OCI-LY7 (cell line): ENCODE measurements at regions not wholly inside any gene's neighbourhood (a gene's known extent, or its start where the extent isn't known, plus 50 kb on each side); places are given as distances from the start of the nearest gene placed in this dataset.

ENCODE experiments used
- BruUV-seq: library from RNA; stranded (reverse); fragments of 400-500 nt; replicated peaks from 2 replicates; lab custom pipeline; 2021; lab: Mats Ljungman, UMichigan
- CTCF ChIA-PET: fragments of 300-600 bp; sonication (Branson Sonifier 250); formaldehyde crosslinking; loops from one replicate; lab custom pipeline; 2022; ENCODE audit warnings: antibody characterized with exemption; ENCODE audit not compliant: unreplicated experiment; lab: Charles Lee
- POLR2A ChIA-PET: fragments of 300-600 bp; sonication (Branson Sonifier 250); formaldehyde crosslinking; loops from one replicate; lab custom pipeline; 2022; ENCODE audit warnings: antibody characterized with exemption; lab: Charles Lee
- DNase-seq: peaks from one replicate; pipeline ENCODE4 v3.0.0-alpha.2; 2015; ENCODE audit warnings: low spot score
- H2AFZ ChIP-seq: fragments of 200-600 bp; sonication (generic), shearing (Covaris generic); 2 replicates; pipeline ENCODE4 v1.6.1; 2014; ENCODE audit warnings: mild to moderate bottlenecking, antibody characterized with exemption, low read length, moderate library complexity
- H3K27ac ChIP-seq: fragments of 200-600 bp; sonication (generic); 2 replicates; pipeline ENCODE4 v1.5.1; 2014; ENCODE audit warnings: mixed run types, low read depth, mild to moderate bottlenecking, moderate library complexity, low read length, inconsistent platforms; ENCODE audit not compliant: poor library complexity, severe bottlenecking
- H3K36me3 ChIP-seq: fragments of 200-600 bp; sonication (generic); 2 replicates; pipeline ENCODE4 v1.6.1; 2014; ENCODE audit warnings: mild to moderate bottlenecking, antibody characterized with exemption, low read length, moderate library complexity, mixed read lengths; ENCODE audit not compliant: insufficient read depth
- H3K4me1 ChIP-seq: fragments of 200-600 bp; sonication (generic); 2 replicates; pipeline ENCODE4 v1.5.1; 2014; ENCODE audit warnings: mild to moderate bottlenecking, low read length; ENCODE audit not compliant: insufficient read depth, poor library complexity, severe bottlenecking
- H3K4me2 ChIP-seq: fragments of 200-600 bp; sonication (generic); 2 replicates; pipeline ENCODE4 v1.6.1; 2014; ENCODE audit warnings: mild to moderate bottlenecking, low read length
- H3K4me3 ChIP-seq: fragments of 200-600 bp; sonication (generic); 2 replicates; pipeline ENCODE4 v1.5.1; 2014; ENCODE audit warnings: mild to moderate bottlenecking, low read depth, low read length; ENCODE audit not compliant: poor library complexity, severe bottlenecking
- H3K79me2 ChIP-seq: fragments of 200-600 bp; sonication (generic); 2 replicates; pipeline ENCODE4 v1.6.1; 2016; ENCODE audit warnings: low read depth, mild to moderate bottlenecking, low read length, moderate library complexity, mixed read lengths; ENCODE audit not compliant: insufficient read depth
- H3K9me2 ChIP-seq: fragments of 200-600 bp; sonication (generic); 2 replicates; pipeline ENCODE4 v1.6.1; 2016; ENCODE audit warnings: mild to moderate bottlenecking, low read length, mixed read lengths; ENCODE audit not compliant: insufficient read depth
- H3K9me3 ChIP-seq: fragments of 200-600 bp; sonication (generic); 2 replicates; pipeline ENCODE4 v1.6.1; 2014; ENCODE audit warnings: mild to moderate bottlenecking, mixed run types, low read length, mixed read lengths
- H4K20me1 ChIP-seq: fragments of 200-600 bp; sonication (generic); 2 replicates; pipeline ENCODE4 v1.6.1; 2014; ENCODE audit warnings: mild to moderate bottlenecking, antibody characterized with exemption, low read length, moderate library complexity, mixed read lengths; ENCODE audit not compliant: insufficient read depth
- CTCF ChIP-seq: fragments of 200-600 bp; sonication (generic); conservative IDR thresholded peaks from 2 replicates; pipeline ENCODE4 v1.5.1; 2014; ENCODE audit warnings: mild to moderate bottlenecking, antibody characterized with exemption, low read length, moderate library complexity, mixed read lengths
- EZH2phosphoT487 ChIP-seq: fragments of 200-600 bp; sonication (generic); IDR thresholded peaks from 2 replicates; pipeline ENCODE4 v1.6.1; 2018; ENCODE audit warnings: low read depth, borderline replicate concordance, mild to moderate bottlenecking, mixed run types, antibody characterized with exemption, low read length, moderate library complexity, mixed read lengths
- intact Hi-C: fragments of 100-400 bp; cut with micrococcal nuclease; formaldehyde crosslinking; loops from one replicate; pipeline ENCODE4 v1.10.0; 2022; ENCODE audit not compliant: unreplicated experiment

GRCh38 chr5:172561151-172561550, 79.9 kb upstream of the NEURL1B start:
- Histone ChIP-seq H4K20me1 (no peaks in the 10 kb centered on the region), H3K4me2 (no peak overlapping the region), H3K4me3 (no peak overlapping the region), H3K27ac (no peak overlapping the region), H3K36me3 (no peaks in the 10 kb centered on the region), H3K79me2 (no peaks in the 10 kb centered on the region), H3K9me2 (no peaks in the 10 kb centered on the region), H3K4me1 (no peaks in the 10 kb centered on the region), H3K9me3 (no peaks in the 10 kb centered on the region), H2AFZ (no peak overlapping the region)
- TF ChIP-seq EZH2phosphoT487 (no peak), CTCF (no peak)
- POLR2A ChIA-PET = interaction anchor here (0.5 kb wide), 1 partner anchor 57 kb away, joined by 5 read pairs; no protein-coding TSS in a partner anchor
- BruUV-seq = no TSS peak
- no peak for DNase-seq
- intact Hi-C loops = no loop called here
- CTCF ChIA-PET = no interaction called here

DNA sequence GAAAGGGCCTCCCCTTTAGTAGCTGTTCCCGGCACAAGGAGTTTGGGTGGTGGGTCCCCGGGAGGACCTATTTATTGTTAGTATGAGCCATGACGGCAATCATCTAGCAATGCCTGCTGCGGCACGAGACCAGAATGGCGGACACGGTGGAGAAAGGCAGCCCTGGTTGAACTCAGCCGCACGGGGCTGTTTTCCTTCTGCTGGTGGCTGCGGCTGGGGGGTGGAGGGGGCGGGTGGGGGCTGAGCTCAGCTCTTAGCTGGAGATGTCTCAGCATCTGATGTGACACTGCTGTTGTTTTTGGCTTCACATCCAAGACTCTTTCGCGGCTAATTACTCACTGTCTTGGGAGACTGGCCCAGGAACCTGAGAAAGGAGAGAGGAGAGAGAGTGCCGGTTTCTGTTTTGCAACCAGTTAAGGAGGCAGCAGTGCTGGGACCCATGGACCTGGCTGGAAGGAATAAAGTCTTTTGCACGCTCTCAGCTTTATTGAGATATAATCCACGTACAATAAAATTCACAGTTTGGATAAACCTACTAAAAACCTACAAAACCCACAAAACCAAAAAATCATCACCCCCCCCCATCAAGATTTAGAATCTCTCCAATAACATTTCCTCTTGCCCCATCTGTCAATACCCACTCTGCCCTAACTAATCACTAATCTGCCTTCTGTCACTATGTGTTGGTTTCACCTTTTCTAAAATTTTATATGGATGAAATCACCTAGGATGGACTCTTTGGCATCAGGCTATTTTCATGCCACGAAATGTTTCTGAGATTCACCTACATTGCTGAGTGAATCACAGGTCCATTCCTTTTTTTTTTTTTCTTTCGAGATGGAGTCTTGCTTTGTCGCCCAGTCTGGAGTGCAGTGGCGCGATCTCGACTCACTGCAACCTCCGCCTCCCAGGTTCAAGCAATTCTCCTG, 81.8 kb upstream of the NEURL1B start:
- no peak overlapping the region for H3K27ac ChIP-seq
- H3K9me3 ChIP-seq = no peaks in the 10 kb centered on the region
- H3K36me3 ChIP-seq = no peaks in the 10 kb centered on the region
- no peaks in the 10 kb centered on the region for H3K4me1 ChIP-seq
- CTCF ChIA-PET = no interaction called here
- TF ChIP-seq CTCF = no peak
- no peak for TF ChIP-seq EZH2phosphoT487
- H3K4me3 ChIP-seq = no peak overlapping the region
- no TSS peak for BruUV-seq
- no peaks in the 10 kb centered on the region for H3K79me2 ChIP-seq
- H3K9me2 ChIP-seq = no peaks in the 10 kb centered on the region
- POLR2A ChIA-PET = no interaction called here
- no peak for DNase-seq
- no peak overlapping the region for H3K4me2 ChIP-seq
- no peak overlapping the region for H2AFZ ChIP-seq
- H4K20me1 ChIP-seq = no peaks in the 10 kb centered on the region
- intact Hi-C loops = no loop called here
